GM10266 (cell line): ENCODE measurements at regions not wholly inside any gene's neighbourhood (a gene's known extent, or its start where the extent isn't known, plus 50 kb on each side); places are given as distances from the start of the nearest gene placed in this dataset.

Source experiments
- DNase-seq: peaks from one replicate; pipeline ENCODE4 v3.0.0; 2012; ENCODE audit errors: extremely low spot score
- CTCF ChIP-seq: IDR thresholded peaks from 2 replicates; pipeline ENCODE4 v1.5.1; 2012; ENCODE audit warnings: mild to moderate bottlenecking, low read depth; ENCODE audit not compliant: control insufficient read depth, insufficient read depth; ENCODE audit errors: missing control alignments

- no peak for DNase-seq
- no peak for TF ChIP-seq CTCF
Observed at GRCh38 chr2:196549052-196549451, 90.5 kb upstream of the CCDC150 start.

GRCh38 chr2:196551014-196551413 is 88.5 kb upstream of the CCDC150 start:
- TF ChIP-seq CTCF = no peak

GRCh38 chr2:196555161-196555560 is 84.4 kb upstream of the CCDC150 start:
- no peak for TF ChIP-seq CTCF
- DNase-seq = no peak

More at GRCh38 chr2:196551014-196551413, 88.5 kb upstream of the CCDC150 start:
- no peak for DNase-seq

- DNase-seq = no peak
- TF ChIP-seq CTCF = no peak
Observed at GRCh38 chr2:196555726-196556125, 83.8 kb upstream of the CCDC150 start.

GRCh38 chr2:196558497-196558896 is 81.0 kb upstream of the CCDC150 start:
- no peak for DNase-seq
- TF ChIP-seq CTCF = no peak

GRCh38 chr2:196563876-196564275 is 75.6 kb upstream of the CCDC150 start:
- no peak for DNase-seq
- TF ChIP-seq CTCF = no peak

GRCh38 chr2:196565106-196565765 is 74.3 kb upstream of the CCDC150 start:
- no peak for DNase-seq
- TF ChIP-seq CTCF = no peak
